Uterus (tissue), 3 donors: ENCODE measurements at regions not wholly inside any gene's neighbourhood (a gene's known extent, or its start where the extent isn't known, plus 50 kb on each side); places are given as distances from the start of the nearest gene placed in this dataset.

Experiments
- DNase-seq, 2 donors: peaks; one replicate each; pipeline ENCODE4 v3.0.0-alpha.2; 2019 to 2020
- H3K27ac ChIP-seq, 2 donors: fragments of 200-600 bp; sonication (generic); 1 replicate in 1 of 2; 2 replicates in 1 of 2; pipeline ENCODE4 v1.5.1; 2016 to 2018
- H3K27me3 ChIP-seq, 2 donors: fragments of 200-600 bp; sonication (generic); one replicate each; pipeline ENCODE4 v1.5.1; 2018 to 2019; ENCODE audit warnings: control low read depth in 1 of 2
- H3K36me3 ChIP-seq, 2 donors: fragments of 200-600 bp; sonication (generic); one replicate each; pipeline ENCODE4 v1.5.1; 2019; ENCODE audit warnings: control low read depth in 1 of 2
- H3K4me1 ChIP-seq, 2 donors: fragments of 200-600 bp; sonication (generic); one replicate each; pipeline ENCODE4 v1.5.1; 2018 to 2019; ENCODE audit warnings: control low read depth in 1 of 2
- H3K4me3 ChIP-seq, 2 donors: fragments of 200-600 bp; sonication (generic); 1 replicate in 1 of 2; 2 replicates in 1 of 2; pipeline ENCODE4 v1.5.1; 2018 to 2019; ENCODE audit warnings: mild to moderate bottlenecking in 1 of 2
- H3K9me3 ChIP-seq, 2 donors: fragments of 200-600 bp; sonication (generic); one replicate each; pipeline ENCODE4 v1.5.1; 2019; ENCODE audit warnings: control low read depth in 1 of 2
- CTCF ChIP-seq, 4 experiments: fragments of 200-600 bp in 2 of 4; fragments of 450-650 bp in 2 of 4; sonication (generic) in 2 of 4; IDR thresholded peaks; one replicate each; pipeline ENCODE4 v1.5.1; 2016 to 2019; ENCODE audit warnings: antibody characterized with exemption in 4 of 4, mild to moderate bottlenecking in 2 of 4, moderate library complexity in 1 of 4
- POLR2A ChIP-seq, 2 donors: fragments of 450-650 bp; IDR thresholded peaks; one replicate each; pipeline ENCODE4 v1.6.1; 2016; ENCODE audit warnings: antibody characterized with exemption in 2 of 2, mild to moderate bottlenecking in 1 of 2, moderate library complexity in 1 of 2
- intact Hi-C: fragments of 100-400 bp; cut with DNase I; formaldehyde crosslinking; loops from one replicate; pipeline ENCODE4 v1.15.1; 2023; ENCODE audit warnings: low total_unique reads
- donor health status: DM: yes; HTN: yes; CAD: no.

- Histone ChIP-seq H3K9me3 (no peaks in the 10 kb centered on the region), H3K36me3 (no peaks in the 10 kb centered on the region), H3K4me3 (no peak overlapping the region), H3K27ac (no peak overlapping the region), H3K27me3 (no peaks in the 10 kb centered on the region), H3K4me1 (no peaks in the 10 kb centered on the region)
- TF ChIP-seq CTCF (IDR thresholded peaks at IDR 0.05) (no peak), POLR2A (IDR thresholded peaks at IDR 0.05) (no peak)
- no peak for DNase-seq
- intact Hi-C loops = no loop called here
Observed at GRCh38 chr3:1696669-1697275, 401.9 kb upstream of the CNTN4 start.

GRCh38 chr3:1699361-1699920 is 399.2 kb upstream of the CNTN4 start:
- no peak overlapping the region for H3K4me3 ChIP-seq
- intact Hi-C loops = no loop called here
- H3K9me3 ChIP-seq = no peaks in the 10 kb centered on the region
- H3K36me3 ChIP-seq = no peaks in the 10 kb centered on the region
- TF ChIP-seq POLR2A (IDR thresholded peaks at IDR 0.05) = no peak
- TF ChIP-seq CTCF (IDR thresholded peaks at IDR 0.05) = no peak
- no peaks in the 10 kb centered on the region for H3K4me1 ChIP-seq
- no peak for DNase-seq
- no peaks in the 10 kb centered on the region for H3K27me3 ChIP-seq
- no peak overlapping the region for H3K27ac ChIP-seq

GRCh38 chr3:1700650-1701049 is 398.0 kb upstream of the CNTN4 start:
- no peak for DNase-seq
- H3K4me1 ChIP-seq = no peaks in the 10 kb centered on the region
- H3K27me3 ChIP-seq = no peaks in the 10 kb centered on the region
- intact Hi-C loops = no loop called here
- H3K36me3 ChIP-seq = no peaks in the 10 kb centered on the region
- H3K27ac ChIP-seq = no peak overlapping the region
- H3K9me3 ChIP-seq = no peaks in the 10 kb centered on the region
- no peak for TF ChIP-seq POLR2A (IDR thresholded peaks at IDR 0.05)
- TF ChIP-seq CTCF (IDR thresholded peaks at IDR 0.05) = no peak
- H3K4me3 ChIP-seq = no peak overlapping the region

- no peak overlapping the region for H3K4me3 ChIP-seq
- H3K36me3 ChIP-seq = no peaks in the 10 kb centered on the region
- H3K9me3 ChIP-seq = peaks cover 0 to 4% of the 10 kb centered on the region in 2 donors
- intact Hi-C loops = no loop called here
- H3K4me1 ChIP-seq = no peaks in the 10 kb centered on the region
- H3K27ac ChIP-seq = no peak overlapping the region
- no peak for DNase-seq
- H3K27me3 ChIP-seq = peaks cover 0 to under 1% of the 10 kb centered on the region in 2 donors
- TF ChIP-seq POLR2A (IDR thresholded peaks at IDR 0.05) = no peak
Observed at GRCh38 chr3:1703169-1703568, 395.5 kb upstream of the CNTN4 start.

- H3K9me3 ChIP-seq = peaks cover 0 to 4% of the 10 kb centered on the region in 2 donors
- no peak for TF ChIP-seq POLR2A (IDR thresholded peaks at IDR 0.05)
- TF ChIP-seq CTCF (IDR thresholded peaks at IDR 0.05) = no peak
- H3K27me3 ChIP-seq = peaks cover 0 to 4% of the 10 kb centered on the region in 2 donors
- H3K4me3 ChIP-seq = no peak overlapping the region
- no peaks in the 10 kb centered on the region for H3K36me3 ChIP-seq
- no peak overlapping the region for H3K27ac ChIP-seq
- intact Hi-C loops = no loop called here
- DNase-seq = no peak
- H3K4me1 ChIP-seq = no peaks in the 10 kb centered on the region
Observed at GRCh38 chr3:1710663-1711062, 388.0 kb upstream of the CNTN4 start.
